GDM1 (cell line): ENCODE measurements at regions not wholly inside any gene's neighbourhood (a gene's known extent, or its start where the extent isn't known, plus 50 kb on each side); places are given as distances from the start of the nearest gene placed in this dataset.

Experiments used
- DNase-seq: peaks from one replicate; lab custom pipeline; 2025; lab: John Stamatoyannopoulos, UW

GRCh38 chr9:80366626-80367025 is 794.9 kb downstream of the TLE4 start:
- no peak for DNase-seq

- no peak for DNase-seq
Observed at GRCh38 chr9:80359941-80360881, 788.4 kb downstream of the TLE4 start.

- no peak for DNase-seq
Observed at GRCh38 chr9:80359291-80359690, 787.5 kb downstream of the TLE4 start.

GRCh38 chr9:80352967-80353366 is 781.2 kb downstream of the TLE4 start:
- DNase-seq = no peak

- no peak for DNase-seq
Observed at GRCh38 chr9:80351612-80352011, 779.8 kb downstream of the TLE4 start.

GRCh38 chr9:80326105-80326504 is 754.3 kb downstream of the TLE4 start:
- DNase-seq = no peak

GRCh38 chr9:80320916-80321315 is 749.2 kb downstream of the TLE4 start:
- DNase-seq = no peak

GRCh38 chr9:80320480-80320879 is 748.7 kb downstream of the TLE4 start:
- no peak for DNase-seq

GRCh38 chr9:80305136-80305535 is 733.4 kb downstream of the TLE4 start:
- DNase-seq = no peak

GRCh38 chr9:80294955-80295354 is 723.2 kb downstream of the TLE4 start:
- DNase-seq = no peak

GRCh38 chr9:80294318-80294717 is 722.6 kb downstream of the TLE4 start:
- DNase-seq = no peak

- DNase-seq = no peak
Observed at GRCh38 chr9:80292231-80292630, 720.5 kb downstream of the TLE4 start.

GRCh38 chr9:80285326-80285725 is 713.6 kb downstream of the TLE4 start:
- DNase-seq = no peak

GRCh38 chr9:80282766-80283165 is 711.0 kb downstream of the TLE4 start:
- no peak for DNase-seq

GRCh38 chr9:80259079-80259478 is 687.3 kb downstream of the TLE4 start:
- no peak for DNase-seq

GRCh38 chr9:80251778-80252177 is 680.0 kb downstream of the TLE4 start:
- no peak for DNase-seq

- no peak for DNase-seq
Observed at GRCh38 chr9:80242022-80242421, 670.3 kb downstream of the TLE4 start.

- DNase-seq = no peak
Observed at GRCh38 chr9:80235752-80236151, 664.0 kb downstream of the TLE4 start.

GRCh38 chr9:80233906-80234305 is 662.1 kb downstream of the TLE4 start:
- DNase-seq = no peak

GRCh38 chr9:80233102-80233843 is 661.5 kb downstream of the TLE4 start:
- no peak for DNase-seq

GRCh38 chr9:80231318-80232236 is 659.8 kb downstream of the TLE4 start:
- no peak for DNase-seq

GRCh38 chr9:80223897-80224296 is 652.1 kb downstream of the TLE4 start:
- DNase-seq = no peak
